GM23248 (cell line): ENCODE measurements at regions not wholly inside any gene's neighbourhood (a gene's known extent, or its start where the extent isn't known, plus 50 kb on each side); places are given as distances from the start of the nearest gene placed in this dataset.

ENCODE experiments used
- EZH2 ChIP-seq: fragments of 200-600 bp; sonication (generic); IDR thresholded peaks from 2 replicates; pipeline ENCODE4 v1.6.1; 2018; ENCODE audit warnings: antibody characterized with exemption, mild to moderate bottlenecking; ENCODE audit not compliant: insufficient read depth, poor library complexity, severe bottlenecking
- EZH2phosphoT487 ChIP-seq: fragments of 200-600 bp; sonication (generic); IDR thresholded peaks from 2 replicates; pipeline ENCODE4 v1.6.1; 2018; ENCODE audit warnings: antibody characterized with exemption, moderate library complexity, mild to moderate bottlenecking, low read depth; ENCODE audit not compliant: insufficient read depth

- no peak for TF ChIP-seq EZH2phosphoT487
- no peak for TF ChIP-seq EZH2
Observed at GRCh38 chr6:114421199-114421598, 78.4 kb upstream of the HS3ST5 start.
